ENCODE measurements at regions not wholly inside any gene's neighbourhood (a gene's known extent, or its start where the extent isn't known, plus 50 kb on each side); places are given as distances from the start of the nearest gene placed in this dataset.

GRCh38 chr19:31538879-31539278, 189.6 kb upstream of the TSHZ3 start:
- TF ChIP-seq CTCF (IDR thresholded peaks at IDR 0.05) (no peak), POLR2A (IDR thresholded peaks at IDR 0.05) (no peak)
- Histone ChIP-seq H3K36me3 (ENCODE audit: low read depth, missing control alignments) (no peaks in the 10 kb centered on the region), H3K9me3 (no peaks in the 10 kb centered on the region), H3K4me1 (no peaks in the 10 kb centered on the region), H3K27me3 (no peaks in the 10 kb centered on the region), H3K4me3 (no peak overlapping the region), H3K27ac (no peak overlapping the region)
- DNase-seq, result no peak
- WGBS, 2 donors, result 76 to 78% methylated on average over 5 of the region's 5 CpGs
- intact Hi-C loops (cut with DNase I; ENCODE audit: low total_unique reads), result no loop called here

GRCh38 chr19:31539386-31539785, 190.2 kb upstream of the TSHZ3 start:
- no peak overlapping the region for H3K27ac ChIP-seq
- no peaks in the 10 kb centered on the region for H3K27me3 ChIP-seq
- no peaks in the 10 kb centered on the region for H3K4me1 ChIP-seq
- TF ChIP-seq POLR2A (IDR thresholded peaks at IDR 0.05) (no peak), CTCF (IDR thresholded peaks at IDR 0.05) (no peak)
- intact Hi-C loops (cut with DNase I; ENCODE audit: low total_unique reads), result no loop called here
- 86 to 87% methylated on average over 6 of the region's 6 CpGs for WGBS, 2 donors
- H3K36me3 ChIP-seq (ENCODE audit: low read depth, missing control alignments), result no peaks in the 10 kb centered on the region
- H3K4me3 ChIP-seq, result no peak overlapping the region
- no peaks in the 10 kb centered on the region for H3K9me3 ChIP-seq
- DNase-seq, result no peak

GRCh38 chr19:31541396-31541795, 192.2 kb upstream of the TSHZ3 start:
- H3K27ac ChIP-seq, result no peak overlapping the region
- no peak for DNase-seq
- intact Hi-C loops (cut with DNase I; ENCODE audit: low total_unique reads), result no loop called here

GRCh38 chr19:31543456-31543855, 194.2 kb upstream of the TSHZ3 start:
- TF ChIP-seq POLR2A (IDR thresholded peaks at IDR 0.05) (no peak), CTCF (IDR thresholded peaks at IDR 0.05) (no peak)
- Histone ChIP-seq H3K27ac (no peak overlapping the region), H3K27me3 (no peaks in the 10 kb centered on the region), H3K4me1 (no peaks in the 10 kb centered on the region), H3K36me3 (ENCODE audit: low read depth, missing control alignments) (no peaks in the 10 kb centered on the region), H3K4me3 (no peak overlapping the region), H3K9me3 (no peaks in the 10 kb centered on the region)
- intact Hi-C loops (cut with DNase I; ENCODE audit: low total_unique reads), result no loop called here
- 92 to 95% methylated on average over 5 of the region's 5 CpGs for WGBS, 2 donors
- no peak for DNase-seq

More at GRCh38 chr19:31541396-31541795, 192.2 kb upstream of the TSHZ3 start:
- TF ChIP-seq CTCF (IDR thresholded peaks at IDR 0.05) (no peak), POLR2A (IDR thresholded peaks at IDR 0.05) (no peak)
- Histone ChIP-seq H3K36me3 (ENCODE audit: low read depth, missing control alignments) (no peaks in the 10 kb centered on the region), H3K4me1 (no peaks in the 10 kb centered on the region), H3K9me3 (no peaks in the 10 kb centered on the region), H3K27me3 (no peaks in the 10 kb centered on the region), H3K4me3 (no peak overlapping the region)
- WGBS, 2 donors, result 42 to 59% methylated on average over 2 of the region's 2 CpGs

GRCh38 chr19:31545777-31546176, 196.5 kb upstream of the TSHZ3 start:
- DNase-seq, result no peak
- H3K27me3 ChIP-seq, result no peaks in the 10 kb centered on the region
- intact Hi-C loops (cut with DNase I; ENCODE audit: low total_unique reads), result no loop called here
- H3K9me3 ChIP-seq, result no peaks in the 10 kb centered on the region
- TF ChIP-seq POLR2A (IDR thresholded peaks at IDR 0.05), result no peak
- TF ChIP-seq CTCF (IDR thresholded peaks at IDR 0.05), result no peak
- H3K4me3 ChIP-seq, result no peak overlapping the region
- no peaks in the 10 kb centered on the region for H3K4me1 ChIP-seq
- no peak overlapping the region for H3K27ac ChIP-seq
- WGBS, 2 donors, result 38 to 65% methylated on average over 2 of the region's 2 CpGs
- H3K36me3 ChIP-seq (ENCODE audit: low read depth, missing control alignments), result no peaks in the 10 kb centered on the region
